ENCODE measurements at regions not wholly inside any gene's neighbourhood (a gene's known extent, or its start where the extent isn't known, plus 50 kb on each side); places are given as distances from the start of the nearest gene placed in this dataset.

DNA sequence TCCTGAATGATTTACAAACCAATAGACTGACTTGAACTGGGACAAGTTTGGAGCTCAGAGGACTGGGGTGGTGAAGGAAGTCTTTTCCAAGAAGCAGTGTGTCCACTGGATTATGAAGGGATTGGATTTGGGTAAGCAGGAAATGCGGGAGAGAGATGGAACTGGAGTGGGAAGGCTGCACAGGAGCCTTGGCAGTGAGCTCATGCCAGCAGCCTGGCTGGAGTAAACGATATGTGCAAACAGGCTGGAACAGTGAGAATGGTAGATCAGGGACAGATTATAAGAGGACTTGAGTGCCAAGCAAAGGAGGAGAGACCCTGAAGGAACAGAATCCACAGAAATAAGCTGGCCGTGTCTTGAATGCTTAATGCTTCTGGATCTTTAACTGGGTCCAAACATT is 121.9 kb upstream of the GATA6 start:
- no peak overlapping the region for H3K4me3 ChIP-seq
- no peaks in the 10 kb centered on the region for H3K4me1 ChIP-seq
- no peak for DNase-seq (ENCODE audit: low spot score in 2 of 2)
- H3K27me3 ChIP-seq: no peaks in the 10 kb centered on the region
- H3K27ac ChIP-seq: no peak overlapping the region
- TF ChIP-seq POLR2AphosphoS5 (IDR thresholded peaks at IDR 0.05) (no peak), POLR2A (IDR thresholded peaks at IDR 0.05) (no peak)
- 71% methylated on average over 3 of the region's 3 CpGs for WGBS
- no peaks in the 10 kb centered on the region for H3K36me3 ChIP-seq
- no peaks in the 10 kb centered on the region for H3K9me3 ChIP-seq

DNA sequence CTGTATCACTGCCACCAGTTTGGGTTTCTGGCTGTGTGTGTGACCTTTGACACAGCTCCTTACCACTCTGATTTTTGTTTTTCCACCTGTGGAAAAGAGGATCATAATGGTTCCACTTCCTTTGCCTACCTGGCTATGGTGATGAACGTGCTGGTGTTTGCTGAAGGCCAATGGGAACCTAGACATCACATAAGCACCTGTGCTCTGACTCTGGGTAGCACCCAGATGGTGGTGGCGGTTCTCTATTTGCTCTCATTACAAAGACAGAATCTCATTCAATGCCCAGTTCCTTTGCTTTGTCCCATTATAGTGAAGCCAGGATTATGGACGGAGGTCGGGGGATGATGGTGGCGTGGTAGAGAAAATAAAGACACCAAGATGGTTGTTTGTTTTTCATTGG is 121.2 kb upstream of the GATA6 start:
- Histone ChIP-seq H3K4me3 (no peak overlapping the region), H3K27ac (no peak overlapping the region), H3K9me3 (no peaks in the 10 kb centered on the region), H3K27me3 (no peaks in the 10 kb centered on the region), H3K4me1 (no peaks in the 10 kb centered on the region), H3K36me3 (no peaks in the 10 kb centered on the region)
- WGBS: 95% methylated on average over 5 of the region's 5 CpGs
- TF ChIP-seq POLR2A (IDR thresholded peaks at IDR 0.05) (no peak), POLR2AphosphoS5 (IDR thresholded peaks at IDR 0.05) (no peak), EP300 (IDR thresholded peaks at IDR 0.05) (no peak)
- TF ChIP-seq, protein P1, sequence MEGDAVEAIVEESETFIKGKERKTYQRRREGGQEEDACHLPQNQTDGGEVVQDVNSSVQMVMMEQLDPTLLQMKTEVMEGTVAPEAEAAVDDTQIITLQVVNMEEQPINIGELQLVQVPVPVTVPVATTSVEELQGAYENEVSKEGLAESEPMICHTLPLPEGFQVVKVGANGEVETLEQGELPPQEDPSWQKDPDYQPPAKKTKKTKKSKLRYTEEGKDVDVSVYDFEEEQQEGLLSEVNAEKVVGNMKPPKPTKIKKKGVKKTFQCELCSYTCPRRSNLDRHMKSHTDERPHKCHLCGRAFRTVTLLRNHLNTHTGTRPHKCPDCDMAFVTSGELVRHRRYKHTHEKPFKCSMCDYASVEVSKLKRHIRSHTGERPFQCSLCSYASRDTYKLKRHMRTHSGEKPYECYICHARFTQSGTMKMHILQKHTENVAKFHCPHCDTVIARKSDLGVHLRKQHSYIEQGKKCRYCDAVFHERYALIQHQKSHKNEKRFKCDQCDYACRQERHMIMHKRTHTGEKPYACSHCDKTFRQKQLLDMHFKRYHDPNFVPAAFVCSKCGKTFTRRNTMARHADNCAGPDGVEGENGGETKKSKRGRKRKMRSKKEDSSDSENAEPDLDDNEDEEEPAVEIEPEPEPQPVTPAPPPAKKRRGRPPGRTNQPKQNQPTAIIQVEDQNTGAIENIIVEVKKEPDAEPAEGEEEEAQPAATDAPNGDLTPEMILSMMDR (IDR thresholded peaks at IDR 0.05): no peak
- no peak for DNase-seq (ENCODE audit: low spot score in 2 of 2)

DNA sequence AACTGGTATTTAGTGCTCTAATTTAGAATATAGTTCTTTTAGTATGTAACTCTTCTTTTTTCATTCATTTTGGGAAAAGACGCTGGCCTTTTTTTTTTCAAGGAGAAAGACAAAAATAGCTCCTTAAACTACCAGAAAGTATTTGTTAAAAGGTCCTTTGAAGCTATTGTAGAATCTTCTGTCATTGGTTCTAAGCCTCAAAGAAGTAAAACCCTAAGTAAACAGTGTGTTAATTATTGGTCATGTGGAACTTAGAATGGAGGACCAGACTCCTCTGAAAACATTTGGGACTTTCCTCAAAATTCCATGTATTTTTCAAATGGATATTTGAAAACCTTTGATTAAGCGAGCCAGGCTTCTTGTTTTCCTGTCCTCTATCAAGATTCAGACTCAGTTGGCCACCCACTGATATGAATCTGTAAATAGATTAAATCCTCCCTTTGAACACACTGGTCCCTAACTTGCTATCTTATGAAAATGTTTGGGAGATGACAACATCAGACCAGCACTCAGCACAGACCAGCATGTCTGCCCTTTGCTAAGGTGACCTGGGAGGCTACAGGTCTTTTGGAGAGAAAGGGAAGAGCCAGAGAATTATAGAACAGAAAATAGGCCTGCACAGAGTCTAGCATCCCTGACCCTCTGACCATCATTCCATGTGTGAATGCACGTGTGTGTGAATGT is 120.3 kb upstream of the GATA6 start:
- Histone ChIP-seq H3K4me3 (no peak overlapping the region), H3K27me3 (no peaks in the 10 kb centered on the region), H3K27ac (no peak overlapping the region), H3K36me3 (no peaks in the 10 kb centered on the region), H3K4me1 (no peaks in the 10 kb centered on the region), H3K9me3 (no peaks in the 10 kb centered on the region)
- no peak for TF ChIP-seq EP300 (IDR thresholded peaks at IDR 0.05)
- TF ChIP-seq, protein P1 (IDR thresholded peaks at IDR 0.05): no peak
- no peak for TF ChIP-seq POLR2AphosphoS5 (IDR thresholded peaks at IDR 0.05)
- TF ChIP-seq POLR2A (IDR thresholded peaks at IDR 0.05): no peak
- WGBS: 78% methylated on average over 3 of the region's 3 CpGs
- no peak for DNase-seq (ENCODE audit: low spot score in 2 of 2)

DNA sequence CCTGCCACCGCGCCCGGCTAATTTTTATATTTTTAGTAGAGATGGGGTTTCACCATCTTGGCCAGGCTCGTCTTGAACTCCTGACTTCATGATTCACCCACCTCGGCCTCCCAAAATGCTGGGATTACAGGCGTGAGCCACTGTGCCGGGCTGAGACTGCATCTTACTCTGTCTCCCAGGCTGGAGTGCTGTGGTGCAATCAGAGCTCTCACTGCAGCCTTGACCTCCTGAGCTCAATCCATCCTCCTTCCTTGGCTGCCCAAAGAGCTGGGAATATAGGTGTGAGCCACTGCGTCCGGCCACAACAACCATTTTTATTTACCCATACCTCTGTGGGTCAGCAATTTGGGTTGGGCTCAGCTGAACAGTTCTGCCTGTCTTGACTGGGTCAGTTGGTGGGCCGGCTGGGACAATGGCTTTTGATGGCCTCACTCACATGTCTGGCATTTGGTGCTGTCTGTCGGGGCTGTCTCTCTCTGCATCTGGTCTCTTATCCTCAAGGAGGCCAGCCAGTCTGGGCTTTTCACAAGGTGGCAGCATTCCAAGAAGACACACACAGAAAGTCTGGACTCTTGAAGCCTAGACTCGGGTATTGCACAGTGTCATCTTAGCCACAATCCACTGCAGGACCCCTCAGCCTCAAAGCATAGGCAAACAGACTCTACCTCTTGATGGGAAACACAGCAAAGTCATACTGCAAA is 116.8 kb upstream of the GATA6 start:
- no peaks in the 10 kb centered on the region for H3K9me3 ChIP-seq
- H3K4me1 ChIP-seq: no peaks in the 10 kb centered on the region
- TF ChIP-seq POLR2A (IDR thresholded peaks at IDR 0.05): no peak
- TF ChIP-seq, protein P1 (IDR thresholded peaks at IDR 0.05): no peak
- no peak for TF ChIP-seq EP300 (IDR thresholded peaks at IDR 0.05)
- no peak for TF ChIP-seq POLR2AphosphoS5 (IDR thresholded peaks at IDR 0.05)
- H3K4me3 ChIP-seq: no peak overlapping the region
- no peaks in the 10 kb centered on the region for H3K36me3 ChIP-seq
- 70% methylated on average over 12 of the region's 12 CpGs for WGBS
- no peak for DNase-seq (ENCODE audit: low spot score in 2 of 2)
- no peaks in the 10 kb centered on the region for H3K27me3 ChIP-seq
- no peak overlapping the region for H3K27ac ChIP-seq

DNA sequence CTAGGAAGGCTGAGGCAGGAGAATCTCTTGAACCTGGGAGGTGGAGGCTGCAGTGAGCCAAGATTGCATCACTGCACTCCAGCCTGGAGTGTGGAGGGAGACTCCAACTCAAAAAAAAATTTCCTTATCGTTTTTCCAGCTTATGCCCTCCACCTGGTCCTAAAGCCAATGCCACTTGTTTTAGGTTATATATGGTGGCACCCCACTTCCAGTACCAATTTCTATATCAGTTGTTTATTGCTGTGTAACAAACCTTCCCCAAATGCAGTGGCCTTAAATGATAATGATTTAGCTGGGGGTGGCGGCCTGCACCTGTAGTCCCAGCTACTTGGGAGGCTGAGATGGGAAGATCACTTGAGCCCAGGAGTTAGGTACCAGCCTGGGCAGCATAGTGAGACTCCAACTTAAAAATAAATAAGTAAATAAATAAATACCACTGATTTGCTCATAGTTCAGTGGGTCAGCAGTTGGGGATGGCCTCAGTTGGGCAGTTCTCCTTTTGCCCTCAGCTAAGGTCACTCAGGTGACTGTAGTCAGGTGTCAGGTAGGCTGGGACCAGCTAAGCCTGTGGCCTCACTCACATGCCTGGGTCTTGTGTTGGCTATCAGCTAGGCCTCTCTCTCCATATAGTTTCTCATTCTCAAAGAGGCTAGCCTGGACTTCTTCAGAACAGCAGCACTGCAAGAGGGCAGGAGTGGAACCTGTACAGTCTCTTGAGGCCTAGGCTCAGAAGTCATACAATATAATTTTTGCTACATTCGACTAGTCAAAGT is 113.7 kb upstream of the GATA6 start:
- H3K27ac ChIP-seq: no peak overlapping the region
- no peak overlapping the region for H3K4me3 ChIP-seq
- H3K4me1 ChIP-seq: no peaks in the 10 kb centered on the region
- H3K36me3 ChIP-seq: no peaks in the 10 kb centered on the region
- H3K9me3 ChIP-seq: no peaks in the 10 kb centered on the region
- WGBS: 89% methylated on average over 3 of the region's 3 CpGs
- H3K27me3 ChIP-seq: no peaks in the 10 kb centered on the region
- TF ChIP-seq POLR2A (IDR thresholded peaks at IDR 0.05): no peak
- DNase-seq (ENCODE audit: low spot score in 2 of 2): no peak

DNA sequence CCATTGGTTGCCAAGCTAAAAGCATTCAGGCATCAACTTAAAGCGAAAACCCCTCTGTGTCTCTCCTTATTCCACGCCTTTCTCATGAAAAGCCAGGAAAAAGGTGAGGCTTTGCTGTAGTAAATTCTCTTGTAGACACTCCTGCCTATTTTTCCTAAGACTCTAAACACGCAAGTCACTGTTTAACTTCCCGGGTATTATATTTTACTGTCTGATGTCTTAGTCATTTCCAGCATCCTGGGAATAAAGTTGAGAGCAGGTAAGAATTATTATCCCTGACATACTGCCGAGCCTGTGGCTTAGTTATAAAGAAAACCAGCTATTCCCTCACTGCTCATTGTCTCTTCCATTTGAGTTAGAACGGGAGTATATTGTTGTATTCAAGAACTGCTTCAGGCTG is 112.4 kb upstream of the GATA6 start:
- H3K9me3 ChIP-seq: no peaks in the 10 kb centered on the region
- H3K4me3 ChIP-seq: no peak overlapping the region
- 67% methylated on average over 6 of the region's 6 CpGs for WGBS
- H3K27ac ChIP-seq: no peak overlapping the region
- no peak for TF ChIP-seq POLR2AphosphoS5 (IDR thresholded peaks at IDR 0.05)
- TF ChIP-seq EP300 (IDR thresholded peaks at IDR 0.05): no peak
- no peak for TF ChIP-seq POLR2A (IDR thresholded peaks at IDR 0.05)
- TF ChIP-seq, protein P1 (IDR thresholded peaks at IDR 0.05): no peak
- H3K36me3 ChIP-seq: no peaks in the 10 kb centered on the region
- DNase-seq (ENCODE audit: low spot score in 2 of 2): no peak
- H3K4me1 ChIP-seq: no peaks in the 10 kb centered on the region
- no peaks in the 10 kb centered on the region for H3K27me3 ChIP-seq
